ENCODE measurements at regions not wholly inside any gene's neighbourhood (a gene's known extent, or its start where the extent isn't known, plus 50 kb on each side); places are given as distances from the start of the nearest gene placed in this dataset.

DNA sequence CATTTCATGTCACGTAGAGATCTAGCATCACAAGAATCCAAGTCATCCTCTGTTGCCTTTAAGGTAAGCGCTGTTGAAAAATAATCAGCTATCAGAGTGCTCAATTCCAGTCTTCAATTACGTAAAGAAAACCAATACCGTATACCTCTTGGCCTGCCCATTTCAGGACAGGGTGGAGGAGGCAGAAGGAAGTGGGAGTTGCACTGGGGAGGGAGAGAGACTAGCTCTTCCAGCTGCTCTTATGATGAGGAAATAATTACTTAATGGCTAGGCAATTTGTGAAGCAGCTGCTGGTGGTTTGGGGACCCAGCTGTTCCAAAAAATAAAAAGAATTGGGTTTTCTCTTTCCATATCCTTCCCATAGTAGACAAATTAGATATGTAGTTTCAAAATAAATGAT, 365.8 kb upstream of the MCTP2 start:
- DNase-seq (ENCODE audit: low read depth, low spot score) (no peak), FAIRE-seq (no peak), ATAC-seq (no peak)
- 54% methylated on average over 4 of the region's 4 CpGs for WGBS (ENCODE audit: insufficient coverage, insufficient replicate concordance, low lambda C conversion rate, missing lambda C conversion rate)
- no peak overlapping the region for H3K27ac ChIP-seq (ENCODE audit: control insufficient read depth, insufficient read depth)
- in situ Hi-C loops (cut with MboI): no loop called here
- no peak overlapping the region for H3K9ac ChIP-seq (ENCODE audit: control insufficient read depth, insufficient read depth, low read length)
- intact Hi-C loops (cut with micrococcal nuclease; ENCODE audit: unreplicated experiment): no loop called here
- no peak overlapping the region for H2AFZ ChIP-seq (ENCODE audit: control insufficient read depth, low read depth, low read length)
- RAD21 ChIA-PET (ENCODE audit: unreplicated experiment): no interaction called here
- CTCF ChIA-PET: no interaction called here
- H3K4me3 ChIP-seq: no peak overlapping the region
- no peaks in the 10 kb centered on the region for H4K20me1 ChIP-seq (ENCODE audit: control insufficient read depth, insufficient read depth)
- H3K27me3 ChIP-seq (replicated peaks in 1 of 2; ENCODE audit: control insufficient read depth in 2 of 2, insufficient read depth in 2 of 2, low read length in 1 of 2): no peaks in the 10 kb centered on the region; a peak in 2 of 4 replicates
- no peak overlapping the region for H3K4me2 ChIP-seq (ENCODE audit: control insufficient read depth, insufficient read depth)
- POLR2A ChIA-PET: no interaction called here
- no peaks in the 10 kb centered on the region for H3K79me2 ChIP-seq (ENCODE audit: control insufficient read depth, insufficient read depth, low read length)
- H3K9me3 ChIP-seq (replicated peaks; ENCODE audit: control insufficient read depth, insufficient read depth, low read length): no peaks in the 10 kb centered on the region
- H3K4me1 ChIP-seq (ENCODE audit: control insufficient read depth, insufficient read depth, low read length): no peaks in the 10 kb centered on the region
- TF ChIP-seq WRNIP1 (IDR thresholded peaks at IDR 0.05; ENCODE audit: borderline replicate concordance, low read depth, low read length) (no peak), DPF2 (IDR thresholded peaks at IDR 0.05) (no peak), CHD4 (IDR thresholded peaks at IDR 0.05) (no peak), MTA2 (IDR thresholded peaks at IDR 0.05; ENCODE audit: low read depth) (no peak)
- TF ChIP-seq, protein P1, sequence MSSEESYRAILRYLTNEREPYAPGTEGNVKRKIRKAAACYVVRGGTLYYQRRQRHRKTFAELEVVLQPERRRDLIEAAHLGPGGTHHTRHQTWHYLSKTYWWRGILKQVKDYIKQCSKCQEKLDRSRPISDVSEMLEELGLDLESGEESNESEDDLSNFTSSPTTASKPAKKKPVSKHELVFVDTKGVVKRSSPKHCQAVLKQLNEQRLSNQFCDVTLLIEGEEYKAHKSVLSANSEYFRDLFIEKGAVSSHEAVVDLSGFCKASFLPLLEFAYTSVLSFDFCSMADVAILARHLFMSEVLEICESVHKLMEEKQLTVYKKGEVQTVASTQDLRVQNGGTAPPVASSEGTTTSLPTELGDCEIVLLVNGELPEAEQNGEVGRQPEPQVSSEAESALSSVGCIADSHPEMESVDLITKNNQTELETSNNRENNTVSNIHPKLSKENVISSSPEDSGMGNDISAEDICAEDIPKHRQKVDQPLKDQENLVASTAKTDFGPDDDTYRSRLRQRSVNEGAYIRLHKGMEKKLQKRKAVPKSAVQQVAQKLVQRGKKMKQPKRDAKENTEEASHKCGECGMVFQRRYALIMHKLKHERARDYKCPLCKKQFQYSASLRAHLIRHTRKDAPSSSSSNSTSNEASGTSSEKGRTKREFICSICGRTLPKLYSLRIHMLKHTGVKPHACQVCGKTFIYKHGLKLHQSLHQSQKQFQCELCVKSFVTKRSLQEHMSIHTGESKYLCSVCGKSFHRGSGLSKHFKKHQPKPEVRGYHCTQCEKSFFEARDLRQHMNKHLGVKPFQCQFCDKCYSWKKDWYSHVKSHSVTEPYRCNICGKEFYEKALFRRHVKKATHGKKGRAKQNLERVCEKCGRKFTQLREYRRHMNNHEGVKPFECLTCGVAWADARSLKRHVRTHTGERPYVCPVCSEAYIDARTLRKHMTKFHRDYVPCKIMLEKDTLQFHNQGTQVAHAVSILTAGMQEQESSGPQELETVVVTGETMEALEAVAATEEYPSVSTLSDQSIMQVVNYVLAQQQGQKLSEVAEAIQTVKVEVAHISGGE (CRISPR knock-in tag; IDR thresholded peaks at IDR 0.05): no peak
- TF ChIP-seq, protein P2, sequence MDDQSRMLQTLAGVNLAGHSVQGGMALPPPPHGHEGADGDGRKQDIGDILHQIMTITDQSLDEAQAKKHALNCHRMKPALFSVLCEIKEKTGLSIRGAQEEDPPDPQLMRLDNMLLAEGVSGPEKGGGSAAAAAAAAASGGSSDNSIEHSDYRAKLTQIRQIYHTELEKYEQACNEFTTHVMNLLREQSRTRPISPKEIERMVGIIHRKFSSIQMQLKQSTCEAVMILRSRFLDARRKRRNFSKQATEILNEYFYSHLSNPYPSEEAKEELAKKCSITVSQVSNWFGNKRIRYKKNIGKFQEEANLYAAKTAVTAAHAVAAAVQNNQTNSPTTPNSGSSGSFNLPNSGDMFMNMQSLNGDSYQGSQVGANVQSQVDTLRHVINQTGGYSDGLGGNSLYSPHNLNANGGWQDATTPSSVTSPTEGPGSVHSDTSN (IDR thresholded peaks at IDR 0.05; ENCODE audit: insufficient replicate concordance, low read depth, low read length): no peak
- H3K36me3 ChIP-seq (ENCODE audit: control insufficient read depth in 2 of 2, insufficient read depth in 2 of 2, low read length in 1 of 2): no peaks in the 10 kb centered on the region
- BruUV-seq (replicated peaks): no TSS peak
- SMC1A ChIA-PET (ENCODE audit: uncharacterized antibody, unreplicated experiment): no interaction called here

All from GM12878 (cell line).